Stimulated activated naive CD8-positive, alpha-beta T cell treated with anti-CD3 and anti-CD28 coated beads, Interleukin-15, amount 100 ng/mL, for 72 hours (primary cell): ENCODE measurements at regions not wholly inside any gene's neighbourhood (a gene's known extent, or its start where the extent isn't known, plus 50 kb on each side); places are given as distances from the start of the nearest gene placed in this dataset.
"Not testable (repeated sequence)": the region's sequence is repeated elsewhere in the genome, so short reads cannot be mapped to it uniquely, and the experiment has no call there.

Experiments
- ATAC-seq: fragments of 150-1000 bp; cut with Tn5 transposase; 2 replicates; pipeline ENCODE4 v1.10.0; 2021; ENCODE audit warnings: mild to moderate bottlenecking, moderate library complexity
- DNase-seq, 2 donors: peaks; one replicate each; pipeline ENCODE4 v3.0.0; 2021 to 2022
- H3K27ac Mint-ChIP-seq, 2 donors: one replicate each; pipeline ENCODE4 v1.8.0; 2022; ENCODE audit warnings: mild to moderate bottlenecking in 2 of 2, mixed read lengths in 2 of 2, moderate library complexity in 2 of 2
- H3K27me3 Mint-ChIP-seq: one replicate; pipeline ENCODE4 v1.8.0; 2022; ENCODE audit warnings: mixed read lengths
- H3K4me1 Mint-ChIP-seq: one replicate; pipeline ENCODE4 v1.8.0; 2022; ENCODE audit warnings: mild to moderate bottlenecking, mixed read lengths
- H3K4me3 Mint-ChIP-seq, 2 donors: one replicate each; pipeline ENCODE4 v1.8.0; 2022; ENCODE audit warnings: mild to moderate bottlenecking in 2 of 2, mixed read lengths in 2 of 2, moderate library complexity in 1 of 2
- H3K9me3 Mint-ChIP-seq, 2 donors: one replicate each; pipeline ENCODE4 v1.8.0; 2022; ENCODE audit warnings: mixed read lengths in 2 of 2

DNA sequence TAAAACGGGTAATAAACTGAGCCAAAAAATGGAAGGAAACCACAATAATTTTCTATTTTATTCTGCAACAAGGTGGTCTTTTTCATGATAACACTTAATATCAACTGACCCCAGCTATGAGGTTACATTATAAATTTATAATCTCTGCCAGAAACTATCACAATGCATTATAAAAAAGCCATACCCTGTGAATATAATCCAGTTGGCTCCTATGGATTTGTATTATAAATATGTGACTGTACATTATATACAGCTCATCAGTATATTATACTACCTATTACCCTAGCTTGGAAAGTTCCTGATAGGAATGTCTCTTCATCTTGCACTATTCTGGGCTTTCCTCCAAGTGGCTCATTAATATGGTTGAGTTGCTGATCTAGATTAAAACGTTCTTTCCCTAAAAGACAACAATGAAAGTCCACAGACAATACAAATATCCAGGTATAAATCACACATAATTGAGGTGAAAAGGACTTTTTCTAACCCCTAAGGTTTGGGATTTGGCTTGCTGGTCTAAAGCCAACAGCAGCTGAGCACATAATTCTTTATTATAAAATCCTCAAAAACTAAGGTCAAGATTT lies 487.7 kb downstream of the TTLL7 start:
- H3K9me3 Mint-ChIP-seq: no peaks in the 10 kb centered on the region
- ATAC-seq (no peak), DNase-seq (no peak)
- no peak overlapping the region for H3K27ac Mint-ChIP-seq
- no peaks in the 10 kb centered on the region for H3K27me3 Mint-ChIP-seq
- H3K4me1 Mint-ChIP-seq: peaks cover 71% of the 10 kb centered on the region
- no peak overlapping the region for H3K4me3 Mint-ChIP-seq

DNA sequence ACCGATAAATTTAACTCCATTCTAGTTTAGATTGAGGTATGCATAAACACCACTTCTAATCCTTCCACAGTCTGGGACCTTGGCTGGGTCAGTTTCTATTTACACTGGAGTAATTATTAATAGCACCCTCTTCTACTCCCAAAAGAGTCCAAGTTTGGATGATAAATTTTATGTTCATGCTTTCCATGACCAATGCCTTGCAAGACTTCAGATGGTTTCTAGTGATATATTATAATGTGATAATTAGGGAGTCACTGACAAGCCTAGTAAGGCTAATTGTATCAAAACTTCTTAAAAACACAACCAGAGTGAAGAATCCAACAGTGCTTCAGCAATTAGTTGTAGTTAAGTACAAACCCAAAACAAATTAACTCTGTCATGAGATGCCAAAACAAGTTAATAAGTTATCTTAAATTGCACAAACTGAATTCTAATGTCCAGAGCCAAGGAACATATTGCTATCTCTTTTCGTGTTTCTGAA lies 489.6 kb downstream of the TTLL7 start:
- Mint-ChIP-seq H3K27me3 (no peaks in the 10 kb centered on the region), H3K4me1 (peaks cover 61% of the 10 kb centered on the region), H3K4me3 (no peak overlapping the region), H3K9me3 (peaks cover 10 to 13% of the 10 kb centered on the region in 2 donors), H3K27ac (no peak overlapping the region)
- DNase-seq: no peak
- no peak for ATAC-seq

DNA sequence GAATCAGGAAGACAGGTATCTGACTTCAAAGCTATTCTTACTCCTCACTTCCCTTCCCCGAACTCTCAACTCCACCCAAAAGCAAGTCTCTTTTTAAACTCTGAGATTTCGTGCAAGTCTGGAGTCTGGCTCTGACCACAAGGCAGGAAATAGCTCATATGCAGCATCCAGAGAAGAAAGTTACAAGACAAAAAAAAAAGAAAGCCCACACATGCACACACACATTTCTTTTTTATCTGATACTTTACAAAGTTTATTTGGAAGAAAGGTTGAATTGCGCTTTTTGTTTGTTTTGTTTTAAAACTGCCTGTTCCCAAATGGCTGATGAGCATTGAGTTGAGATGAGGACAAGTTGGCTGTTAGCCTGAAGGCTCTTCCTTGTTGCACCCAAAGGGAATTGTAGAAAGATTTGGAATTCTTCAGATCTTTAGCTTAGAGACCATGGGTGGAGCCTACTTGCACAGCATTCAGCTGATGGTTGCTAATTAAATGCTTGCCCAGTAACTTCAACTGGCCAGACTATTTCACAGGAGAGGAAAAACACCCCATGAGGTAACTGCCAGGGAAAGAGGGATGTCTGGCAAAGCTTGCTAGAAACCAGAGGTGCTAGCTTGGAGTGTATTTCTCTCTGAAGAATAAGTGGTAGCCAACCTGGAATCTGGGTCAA lies 490.3 kb downstream of the TTLL7 start:
- ATAC-seq (peak; percentile 96), DNase-seq (peak; percentile 34 to 53)
- H3K9me3 Mint-ChIP-seq: peaks cover 10 to 13% of the 10 kb centered on the region in 2 donors
- peak overlapping the region; percentile 92 to 96 for H3K27ac Mint-ChIP-seq
- no peaks in the 10 kb centered on the region for H3K27me3 Mint-ChIP-seq
- H3K4me1 Mint-ChIP-seq: peaks cover 59% of the 10 kb centered on the region
- H3K4me3 Mint-ChIP-seq: peak overlapping the region; percentile 64 to 66

DNA sequence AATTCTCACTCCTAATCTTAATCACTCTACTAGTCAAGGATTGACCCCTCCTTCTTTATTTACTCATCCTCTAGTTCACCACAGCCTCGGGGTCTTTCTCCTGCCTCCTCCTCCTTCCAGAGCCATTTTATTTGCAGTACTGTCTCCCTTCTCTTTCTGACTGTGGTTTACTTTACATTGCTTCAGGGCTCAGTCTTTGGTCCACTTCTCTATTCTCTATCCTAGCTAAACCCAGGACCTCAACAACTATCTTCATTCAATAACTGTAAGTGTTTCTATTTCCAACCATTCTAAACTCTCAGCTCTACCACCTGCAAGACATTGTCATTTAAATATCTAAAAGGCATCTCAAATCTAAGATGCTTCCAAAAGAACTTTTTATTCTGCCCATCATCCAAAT lies 493.8 kb downstream of the TTLL7 start:
- Mint-ChIP-seq H3K4me1 (peaks cover 58% of the 10 kb centered on the region), H3K27ac (no peak overlapping the region), H3K4me3 (no peak overlapping the region), H3K9me3 (peaks cover 10 to 13% of the 10 kb centered on the region in 2 donors), H3K27me3 (no peaks in the 10 kb centered on the region)
- DNase-seq (no peak), ATAC-seq (no peak)

DNA sequence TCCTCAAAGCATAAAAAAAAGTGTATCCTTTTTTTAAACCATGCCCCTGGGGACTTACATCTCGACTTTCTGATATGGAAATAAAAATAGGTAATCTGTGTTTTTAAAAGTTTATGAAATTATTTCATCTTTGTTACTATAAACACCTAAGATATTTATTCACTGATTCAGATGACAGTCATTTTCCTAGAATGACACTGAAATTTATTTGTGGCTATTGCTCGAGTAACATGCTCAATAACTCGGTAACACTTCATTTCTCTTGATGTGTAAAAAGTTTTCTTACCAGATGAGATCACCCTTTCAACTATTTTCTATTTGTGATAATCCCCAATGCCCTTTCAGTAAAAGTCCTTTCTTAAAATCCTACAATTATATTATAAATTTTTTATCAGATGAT lies 495.8 kb downstream of the TTLL7 start:
- no peak for DNase-seq
- ATAC-seq: no peak
- Mint-ChIP-seq H3K27me3 (no peaks in the 10 kb centered on the region), H3K4me3 (no peak overlapping the region), H3K9me3 (peaks cover 13 to 20% of the 10 kb centered on the region in 2 donors), H3K4me1 (peaks cover 57% of the 10 kb centered on the region), H3K27ac (no peak overlapping the region)

DNA sequence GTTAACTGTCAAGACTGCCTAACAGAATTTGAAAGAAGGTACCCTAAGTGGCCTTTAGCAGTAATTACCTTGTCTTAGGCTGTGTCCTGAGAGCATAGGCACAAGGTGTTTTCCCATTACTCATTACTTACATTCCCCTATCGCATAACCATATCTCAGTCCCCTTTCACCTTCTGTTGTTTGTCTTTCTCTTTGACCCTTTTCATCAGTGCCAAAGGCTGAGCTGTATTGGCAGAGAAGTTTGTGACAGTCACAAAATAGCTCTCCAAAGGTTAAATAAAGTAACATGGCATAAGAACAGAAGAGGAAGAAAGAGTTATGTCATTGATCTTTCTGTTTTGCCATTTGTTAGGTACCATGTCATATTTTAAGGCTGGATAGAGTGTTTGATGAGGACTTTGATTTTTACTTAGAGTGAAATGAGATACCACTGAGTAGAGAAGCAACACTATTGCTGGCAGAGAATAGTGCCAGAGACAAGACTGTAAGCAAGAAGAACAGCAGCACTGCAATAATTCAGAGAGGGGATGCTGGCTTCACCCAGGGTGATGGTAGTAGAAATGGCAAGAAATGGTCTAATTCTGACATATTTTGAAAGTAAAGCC lies 497.8 kb downstream of the TTLL7 start:
- Mint-ChIP-seq H3K9me3 (peaks cover 13 to 20% of the 10 kb centered on the region in 2 donors), H3K4me1 (peaks cover 47% of the 10 kb centered on the region), H3K4me3 (peak overlapping the region; percentile 50 to 59), H3K27me3 (no peaks in the 10 kb centered on the region), H3K27ac (peak overlapping the region; percentile 90 to 94)
- peak in 1 of 2 donors; percentile 12 for DNase-seq
- ATAC-seq: peak; percentile 99

DNA sequence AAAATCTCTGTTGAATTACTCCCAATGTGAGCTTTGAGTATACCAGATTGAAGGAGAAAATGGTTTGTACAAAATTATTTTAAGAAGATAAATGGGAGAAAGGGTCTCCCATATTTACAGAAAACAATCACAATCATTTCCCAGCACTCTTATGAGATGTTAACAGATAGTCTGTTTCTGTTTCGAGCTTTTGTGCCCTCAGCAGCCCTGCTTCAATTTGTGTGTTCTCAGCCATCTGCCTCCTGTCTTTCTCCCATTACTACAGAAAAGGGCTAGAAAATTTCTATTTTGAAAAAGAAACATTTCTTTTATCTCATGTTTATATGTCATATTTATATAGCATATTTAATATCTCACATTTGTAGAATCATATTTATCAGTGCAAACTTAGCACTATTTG lies 498.4 kb downstream of the TTLL7 start:
- Mint-ChIP-seq H3K4me1 (peaks cover 47% of the 10 kb centered on the region), H3K27ac (peak overlapping the region in 1 of 2 donors; percentile 90), H3K27me3 (no peaks in the 10 kb centered on the region), H3K9me3 (peaks cover 8 to 16% of the 10 kb centered on the region in 2 donors), H3K4me3 (peak overlapping the region in 1 of 2 donors; percentile 59)
- ATAC-seq: no peak
- DNase-seq: no peak

DNA sequence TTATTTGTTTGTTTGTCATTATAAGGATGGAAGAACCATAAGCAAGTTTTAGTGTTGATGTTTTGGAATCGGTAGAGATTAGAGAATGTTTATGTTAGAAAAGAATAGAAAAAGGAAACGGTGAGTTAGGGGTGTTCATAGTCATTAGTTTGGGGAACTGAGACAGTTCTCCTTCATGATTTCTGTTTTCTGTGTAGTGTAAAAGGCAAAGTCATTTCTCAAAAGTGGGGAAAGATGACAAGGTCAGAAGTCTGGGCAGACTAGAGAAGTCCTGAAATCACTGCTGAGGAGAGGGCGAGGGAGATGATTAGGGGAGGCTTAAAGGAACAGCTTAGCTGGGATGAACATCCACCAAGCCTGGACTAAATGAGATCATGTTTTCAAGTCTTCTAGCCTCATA lies 498.9 kb downstream of the TTLL7 start:
- peaks cover 3 to 16% of the 10 kb centered on the region in 2 donors for H3K9me3 Mint-ChIP-seq
- H3K4me3 Mint-ChIP-seq: peak overlapping the region in 1 of 2 donors; percentile 28
- H3K4me1 Mint-ChIP-seq: peaks cover 44% of the 10 kb centered on the region
- ATAC-seq (no peak), DNase-seq (no peak)
- H3K27me3 Mint-ChIP-seq: no peaks in the 10 kb centered on the region
- H3K27ac Mint-ChIP-seq: peak overlapping the region in 1 of 2 donors; percentile 59

DNA sequence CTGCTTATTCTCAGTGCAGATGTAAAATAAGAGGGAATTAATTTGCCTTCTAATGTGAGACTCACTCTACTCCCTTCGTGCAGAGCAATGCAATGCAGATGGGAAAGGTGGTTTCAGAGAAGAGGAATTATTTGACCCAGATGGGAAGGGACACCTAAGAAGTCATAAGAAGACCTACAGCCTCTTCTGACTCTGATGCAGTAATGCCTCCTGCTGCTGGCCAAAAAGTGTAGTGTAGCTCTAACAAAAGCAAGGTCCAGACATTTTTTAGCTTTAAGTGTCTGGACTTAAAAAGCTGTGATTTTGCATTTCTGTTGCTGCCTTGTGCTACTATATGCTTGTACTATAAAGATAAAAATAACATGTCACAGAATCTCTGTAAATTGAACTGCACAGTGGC lies 501.4 kb downstream of the TTLL7 start:
- H3K4me3 Mint-ChIP-seq: no peak overlapping the region
- no peak overlapping the region for H3K27ac Mint-ChIP-seq
- peaks cover 56% of the 10 kb centered on the region for H3K4me1 Mint-ChIP-seq
- DNase-seq (no peak), ATAC-seq (no peak)
- peaks cover 0 to 14% of the 10 kb centered on the region in 2 donors for H3K9me3 Mint-ChIP-seq
- H3K27me3 Mint-ChIP-seq: no peaks in the 10 kb centered on the region

DNA sequence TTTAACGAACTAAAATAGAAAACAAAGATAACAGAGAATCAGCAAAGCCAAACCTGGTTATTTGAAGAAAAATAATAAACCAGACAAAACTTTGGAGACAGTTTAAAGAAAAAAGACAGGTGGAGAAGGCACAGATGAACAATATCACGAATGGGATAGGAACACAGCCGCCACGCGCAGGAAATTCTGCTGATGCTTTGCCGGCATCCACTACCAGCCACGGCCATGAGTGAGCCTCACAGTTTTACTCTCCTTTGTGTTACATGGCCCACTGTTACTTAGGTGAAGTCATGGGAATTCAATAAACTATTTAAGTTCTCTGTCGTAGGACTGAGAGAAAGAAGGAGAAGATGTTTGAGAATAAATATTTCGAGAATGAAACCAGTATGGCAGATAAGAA lies 503.4 kb downstream of the TTLL7 start:
- H3K9me3 Mint-ChIP-seq: peaks cover 0 to 14% of the 10 kb centered on the region in 2 donors
- H3K4me3 Mint-ChIP-seq: no peak overlapping the region
- DNase-seq (no peak), ATAC-seq (no peak)
- no peak overlapping the region for H3K27ac Mint-ChIP-seq
- H3K27me3 Mint-ChIP-seq: no peaks in the 10 kb centered on the region
- H3K4me1 Mint-ChIP-seq: peaks cover 48% of the 10 kb centered on the region

DNA sequence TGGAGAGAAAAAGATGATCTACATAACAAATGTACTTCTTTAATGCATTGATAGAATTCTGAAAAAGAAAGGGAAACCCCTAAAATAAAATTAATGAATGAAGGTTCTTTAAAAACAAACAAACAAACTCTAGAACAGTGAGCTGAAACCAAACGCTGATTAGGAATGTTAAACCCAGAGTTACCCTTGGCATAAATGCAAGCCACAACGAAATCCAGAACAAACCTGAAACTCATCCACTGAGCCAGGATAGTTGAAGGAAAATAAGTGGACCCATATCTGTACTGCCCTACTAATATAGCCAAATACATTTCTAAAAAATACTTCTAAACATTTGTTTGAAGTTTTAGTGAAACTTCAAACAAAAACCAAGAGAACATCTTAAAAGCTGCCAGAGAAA lies 505.3 kb downstream of the TTLL7 start:
- ATAC-seq: no peak

DNA sequence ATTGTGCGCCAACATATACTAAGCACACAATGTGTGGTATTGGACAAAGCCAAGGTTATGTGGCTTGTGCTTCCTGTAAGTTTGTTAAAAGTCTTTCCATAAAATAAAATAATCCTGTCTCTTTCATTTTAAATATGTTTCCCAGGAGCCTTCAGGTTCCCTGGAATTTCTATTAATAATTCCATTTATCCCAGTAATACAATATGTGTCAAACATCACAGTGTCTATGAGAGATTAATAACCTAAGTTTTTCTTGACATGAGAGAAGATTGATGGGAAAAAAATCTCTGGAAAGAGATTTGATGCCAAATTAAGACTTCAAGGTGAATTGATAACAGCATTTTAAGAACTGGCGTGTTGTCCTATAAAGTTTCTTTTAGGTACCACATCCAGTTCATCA lies 507.0 kb downstream of the TTLL7 start:
- H3K27ac Mint-ChIP-seq: no peak overlapping the region
- ATAC-seq (no peak), DNase-seq (no peak)
- H3K4me1 Mint-ChIP-seq: peaks cover 62% of the 10 kb centered on the region
- no peak overlapping the region for H3K4me3 Mint-ChIP-seq
- no peaks in the 10 kb centered on the region for H3K27me3 Mint-ChIP-seq
- H3K9me3 Mint-ChIP-seq: peaks cover 0 to 5% of the 10 kb centered on the region in 2 donors

More for the DNA sequence above, 505.3 kb downstream of the TTLL7 start:
- no peak overlapping the region for H3K4me3 Mint-ChIP-seq
- H3K9me3 Mint-ChIP-seq: peaks cover 0 to 5% of the 10 kb centered on the region in 2 donors
- H3K4me1 Mint-ChIP-seq: peaks cover 48% of the 10 kb centered on the region
- DNase-seq: no peak
- no peaks in the 10 kb centered on the region for H3K27me3 Mint-ChIP-seq
- H3K27ac Mint-ChIP-seq: no peak overlapping the region

DNA sequence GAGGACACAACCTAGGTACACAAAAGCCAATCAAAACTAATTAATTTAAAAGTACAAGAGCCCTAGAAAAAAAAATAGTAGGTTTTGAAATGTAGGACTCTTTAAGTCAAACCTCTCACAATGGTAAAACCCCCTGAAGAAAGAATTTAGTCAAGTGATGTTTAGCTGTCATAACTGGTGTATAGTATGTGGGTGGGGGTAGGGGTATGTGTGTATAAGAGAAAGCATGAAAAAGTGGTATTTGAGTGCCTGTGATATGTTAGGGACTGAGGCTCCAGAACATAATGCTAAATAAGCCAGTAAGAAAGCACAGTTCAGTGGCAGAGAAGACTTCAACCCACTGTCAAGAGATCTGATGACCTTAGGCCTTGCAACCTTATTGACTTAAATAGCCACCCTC lies 507.9 kb downstream of the TTLL7 start:
- no peak for DNase-seq
- Mint-ChIP-seq H3K4me3 (no peak overlapping the region), H3K27me3 (no peaks in the 10 kb centered on the region), H3K27ac (peak overlapping the region in 1 of 2 donors; percentile 43), H3K4me1 (peaks cover 71% of the 10 kb centered on the region), H3K9me3 (peaks cover 0 to 5% of the 10 kb centered on the region in 2 donors)
- peak; percentile 54 for ATAC-seq

DNA sequence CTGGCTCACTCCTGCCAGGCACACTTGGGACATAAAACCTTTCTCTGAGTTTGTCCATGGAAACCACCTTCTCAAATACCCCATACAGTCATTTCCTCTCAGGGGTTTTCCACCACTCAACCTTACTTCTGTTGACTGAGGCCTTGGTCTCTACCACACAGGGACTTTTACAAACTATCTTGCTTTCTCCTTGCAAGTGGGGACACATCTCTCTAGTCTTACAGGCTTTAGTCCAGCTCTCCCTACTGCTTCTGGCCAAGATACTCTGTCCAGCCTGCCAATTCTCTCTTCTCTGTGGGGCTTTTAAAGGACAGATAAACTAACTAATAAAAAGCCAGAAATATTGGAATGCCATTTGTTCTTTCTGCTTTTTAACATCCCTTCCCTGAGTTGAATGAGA lies 510.8 kb downstream of the TTLL7 start:
- H3K27ac Mint-ChIP-seq: peak overlapping the region; percentile 91 to 95
- peak; percentile 98 for ATAC-seq
- H3K9me3 Mint-ChIP-seq: not testable (repeated sequence)

DNA sequence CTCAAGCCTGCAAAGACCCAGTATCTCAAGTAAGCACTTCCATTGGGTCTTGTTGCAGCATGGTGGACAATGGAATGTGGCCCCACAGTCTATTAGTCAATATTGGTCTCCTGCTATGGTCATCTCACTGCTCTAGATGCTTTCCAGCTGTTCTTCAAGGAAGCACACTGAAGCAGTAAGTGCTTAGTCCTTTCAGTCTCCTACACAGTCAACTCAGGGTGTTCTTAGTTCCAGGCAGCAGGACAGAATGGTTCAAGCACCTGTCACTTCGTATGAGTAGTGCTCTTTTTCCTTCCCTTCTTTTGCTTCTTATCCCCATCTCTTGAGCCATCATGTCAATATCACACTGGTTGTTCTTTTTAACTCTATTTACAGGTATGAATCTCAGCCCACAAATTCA lies 511.5 kb downstream of the TTLL7 start:
- H3K27ac Mint-ChIP-seq: peak overlapping the region; percentile 9 to 91
- DNase-seq, H3K4me3 Mint-ChIP-seq, H3K9me3 Mint-ChIP-seq, H3K27me3 Mint-ChIP-seq: not testable (repeated sequence)
- H3K4me1 Mint-ChIP-seq: peaks cover 61% of the 10 kb centered on the region
- ATAC-seq: peak; percentile 13

More for the DNA sequence above, 510.8 kb downstream of the TTLL7 start:
- not testable (repeated sequence) for H3K27me3 Mint-ChIP-seq
- peak; percentile 35 to 51 for DNase-seq
- Mint-ChIP-seq H3K4me1 (peaks cover 62% of the 10 kb centered on the region), H3K4me3 (peak overlapping the region; percentile 30 to 70)
